ENCODE measurements at regions not wholly inside any gene's neighbourhood (a gene's known extent, or its start where the extent isn't known, plus 50 kb on each side); places are given as distances from the start of the nearest gene placed in this dataset.

DNA sequence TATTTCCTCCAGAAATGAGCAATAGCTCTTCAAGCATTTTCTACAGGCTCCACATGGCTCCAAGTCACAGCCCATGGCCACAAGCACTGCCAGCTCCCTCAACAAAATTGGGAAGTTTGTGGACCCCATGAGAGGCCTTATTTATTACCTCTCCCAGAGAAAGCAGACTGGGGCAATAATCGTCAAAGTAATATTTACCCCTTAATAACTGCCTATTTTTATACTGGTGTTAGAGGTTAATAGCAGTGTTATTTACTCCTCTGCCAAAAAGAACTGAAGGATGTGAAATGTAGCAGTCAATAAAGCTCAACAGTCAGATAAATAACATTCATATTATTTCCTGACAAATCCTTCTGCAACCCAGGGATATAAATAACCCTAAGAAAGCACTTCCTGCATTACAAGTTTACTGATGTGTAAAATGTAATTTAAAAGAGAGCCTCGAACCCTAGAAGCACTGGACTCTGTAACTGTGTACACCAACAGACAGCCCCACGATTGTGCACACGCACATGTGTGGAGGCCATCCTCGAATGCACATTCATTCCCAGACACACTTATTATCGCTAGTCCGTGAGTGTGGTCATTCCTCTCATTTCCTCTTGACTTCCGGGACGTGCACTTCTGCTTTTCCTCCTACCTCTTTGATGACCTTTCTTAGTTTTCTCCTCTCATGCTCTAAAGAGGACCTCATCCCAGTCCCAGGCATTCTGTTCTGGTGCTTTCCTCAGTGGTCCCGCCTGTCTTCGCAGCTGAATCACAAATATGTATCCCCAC, 157.4 kb downstream of the EVX1 start:
- intact Hi-C loops (cut with DNase I), result loop anchor here in 1 of 2 donors (5.0 kb wide), 1 partner anchor 1342 kb away; no protein-coding TSS in a partner anchor
- DNase-seq (ENCODE audit: low spot score), result no peak

DNA sequence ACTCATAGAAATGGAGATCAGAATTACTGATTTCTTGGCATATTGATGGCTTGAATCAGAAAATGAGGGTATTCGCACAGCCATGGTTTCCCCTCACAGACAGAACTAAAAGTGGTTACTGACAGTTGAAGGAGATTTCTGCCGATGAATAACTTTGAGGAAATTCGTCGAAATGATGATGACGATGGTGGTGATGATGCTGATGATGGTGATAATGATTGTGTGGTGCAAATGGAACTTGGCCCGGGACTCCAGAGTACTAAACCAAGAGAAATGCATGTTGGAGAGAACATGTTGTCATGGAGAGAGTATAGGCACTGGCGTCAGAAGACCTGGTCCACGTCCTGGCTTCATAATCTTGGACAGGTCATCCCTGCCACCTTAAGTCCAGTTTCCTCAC, 163.2 kb downstream of the EVX1 start:
- intact Hi-C loops (cut with DNase I), result loop anchor here in 1 of 2 donors (1.0 kb wide), 1 partner anchor 18 kb away; no protein-coding TSS in a partner anchor
- no peak for DNase-seq (ENCODE audit: low spot score)

DNA sequence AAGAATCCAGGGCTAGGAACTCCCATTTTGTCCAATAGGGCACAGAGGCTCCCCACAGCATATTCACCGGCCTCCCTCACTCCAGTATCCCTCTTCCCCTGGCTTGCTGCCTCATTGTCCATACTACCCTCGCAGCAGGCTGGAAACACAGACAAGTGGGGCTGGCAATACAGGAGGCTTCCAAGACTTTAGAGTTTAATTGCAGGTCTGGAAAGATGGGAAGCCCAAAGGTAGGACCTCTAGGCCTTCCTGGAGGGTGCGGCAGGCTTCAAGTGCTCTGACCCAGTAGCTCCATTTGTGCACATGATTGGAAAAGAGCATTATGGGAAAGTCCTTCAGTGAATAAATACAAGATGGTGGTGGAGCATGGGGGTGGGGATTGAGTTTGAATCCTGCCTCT, 166.7 kb downstream of the EVX1 start:
- DNase-seq (ENCODE audit: low spot score), result no peak
- intact Hi-C loops (cut with DNase I), result no loop called here

DNA sequence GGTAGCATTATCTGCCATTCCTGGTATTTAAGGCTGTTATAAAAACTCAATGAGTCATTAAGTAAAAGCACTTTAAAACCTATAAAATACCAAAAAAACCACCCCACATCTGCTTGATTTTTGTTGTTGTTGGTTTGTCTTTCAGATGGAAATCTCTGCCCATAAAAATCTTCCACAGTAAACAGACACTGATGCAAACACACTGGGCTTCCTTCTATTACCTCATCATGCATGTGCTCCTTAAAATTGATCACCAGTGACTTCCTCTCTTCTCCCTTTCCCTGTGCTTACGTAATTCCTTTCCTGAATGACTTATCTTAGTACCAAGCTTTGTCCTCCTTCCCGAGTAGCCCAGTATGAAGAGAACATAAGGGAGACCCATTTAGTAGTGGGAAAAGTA, 167.2 kb downstream of the EVX1 start:
- DNase-seq (ENCODE audit: low spot score), result no peak
- intact Hi-C loops (cut with DNase I), result no loop called here

DNA sequence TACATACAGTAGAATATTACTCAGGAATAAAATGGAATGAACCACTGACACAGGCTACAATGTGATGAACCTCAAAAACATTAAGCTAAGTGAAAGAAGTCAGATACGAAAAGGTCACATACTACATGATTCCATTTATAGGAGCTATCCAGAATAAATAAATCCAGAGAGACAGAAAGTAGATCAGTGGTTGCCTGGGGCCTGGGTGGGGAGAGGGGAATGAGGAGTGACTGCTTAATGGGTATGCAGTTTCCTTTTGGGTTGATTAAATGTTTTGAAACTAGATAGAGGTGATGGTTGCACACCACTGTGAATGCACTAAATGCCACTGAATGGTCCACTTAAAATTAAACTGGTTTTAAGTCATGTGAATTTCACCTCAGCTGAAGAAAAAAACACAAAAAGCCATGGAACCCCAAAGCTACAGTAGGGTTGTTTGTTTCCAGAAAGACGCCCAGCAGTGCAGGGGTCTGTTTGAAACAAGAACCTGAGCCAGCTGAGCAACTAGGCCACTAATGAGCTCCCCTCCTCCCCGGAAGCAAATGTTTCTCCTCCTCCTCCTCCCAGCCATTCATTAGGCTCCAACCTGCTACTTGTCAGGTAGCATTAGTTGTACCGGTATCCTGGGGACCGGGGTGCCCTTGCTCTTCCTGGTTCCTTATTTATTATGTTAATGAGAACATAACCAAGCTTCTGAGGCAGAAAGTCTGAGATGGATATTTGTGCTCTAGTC, 168.4 kb downstream of the EVX1 start:
- intact Hi-C loops (cut with DNase I), result no loop called here

DNA sequence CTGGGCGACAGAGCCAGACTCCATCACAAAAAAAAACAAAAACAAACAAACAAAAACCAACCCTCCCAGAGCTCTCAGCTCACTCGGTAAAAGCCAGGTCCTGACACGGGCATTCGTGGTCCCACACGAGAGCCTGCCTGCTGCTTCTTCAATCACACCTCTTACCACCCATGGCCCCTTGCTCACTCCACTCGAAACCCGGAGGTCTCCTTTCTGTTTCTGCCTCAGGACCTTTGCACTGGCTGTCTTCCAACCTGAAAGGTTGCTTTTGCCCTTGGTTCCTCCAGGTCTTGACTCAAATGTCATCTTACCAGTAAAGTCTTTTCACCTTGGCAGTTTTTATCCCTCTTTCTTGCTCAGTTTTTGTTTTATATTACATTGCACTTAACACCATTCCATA, 169.6 kb downstream of the EVX1 start:
- no peak for DNase-seq (ENCODE audit: low spot score)
- intact Hi-C loops (cut with DNase I), result no loop called here

More for the DNA sequence above, 168.4 kb downstream of the EVX1 start:
- DNase-seq (ENCODE audit: low spot score), result no peak

DNA sequence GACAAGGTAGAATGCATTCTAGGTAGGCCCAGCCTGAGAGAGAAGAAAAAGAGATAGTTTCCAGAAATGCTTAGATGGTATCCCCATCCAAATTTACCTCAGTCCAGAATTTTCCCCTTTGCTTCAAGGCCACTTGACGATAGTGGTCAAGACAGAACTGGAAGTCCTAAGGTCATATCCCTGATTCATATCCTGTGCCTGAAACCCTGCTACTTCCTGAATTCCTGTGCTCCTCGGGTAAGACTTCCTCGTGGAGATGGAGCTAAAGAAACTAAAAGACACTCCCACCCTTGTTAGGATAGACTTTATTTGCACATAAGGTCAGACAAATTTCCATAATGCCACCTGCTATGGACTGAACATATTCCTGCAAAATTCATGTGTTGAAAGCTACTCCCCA, 175.9 kb downstream of the EVX1 start:
- DNase-seq (ENCODE audit: low spot score), result no peak

DNA sequence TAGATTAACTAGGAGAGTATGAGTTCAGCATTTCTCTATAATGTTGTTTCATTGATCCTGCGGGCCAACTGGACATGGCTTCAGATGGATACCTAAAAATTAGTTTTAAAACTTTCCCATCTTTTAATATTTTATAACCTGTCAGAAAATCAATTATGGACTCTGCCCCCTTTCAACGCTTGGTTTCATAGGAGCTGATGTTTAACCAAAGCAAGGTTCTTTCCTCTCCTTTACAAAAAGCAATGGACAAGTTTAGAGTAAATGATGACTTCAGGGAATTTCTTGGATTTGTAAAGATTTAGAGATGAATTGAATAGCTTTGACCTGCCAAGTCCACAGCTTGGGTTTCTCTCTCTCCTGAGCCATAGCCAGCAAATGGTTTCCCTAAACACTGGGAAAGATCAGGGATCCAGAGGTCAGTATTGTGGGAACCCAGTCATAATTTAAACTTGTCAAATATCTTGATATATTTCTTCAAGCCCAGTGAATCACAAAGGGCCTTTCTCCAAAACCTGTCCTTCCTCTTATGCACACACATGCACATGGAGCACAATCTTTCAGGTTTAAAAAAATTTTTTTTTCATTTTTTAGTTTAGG, 177.1 kb downstream of the EVX1 start:
- no peak for DNase-seq (ENCODE audit: low spot score)
- intact Hi-C loops (cut with DNase I), result loop anchor here in 1 of 2 donors (2.0 kb wide), 1 partner anchor 31 kb away; no protein-coding TSS in a partner anchor

More for the DNA sequence above, 175.9 kb downstream of the EVX1 start:
- intact Hi-C loops (cut with DNase I), result loop anchor here in 1 of 2 donors (2.0 kb wide), 1 partner anchor 32 kb away; no protein-coding TSS in a partner anchor

- intact Hi-C loops (cut with DNase I), result no loop called here
- no peak for DNase-seq (ENCODE audit: low spot score)
Measured at GRCh38 chr7:27420702-27421101, 178.1 kb downstream of the EVX1 start.

DNA sequence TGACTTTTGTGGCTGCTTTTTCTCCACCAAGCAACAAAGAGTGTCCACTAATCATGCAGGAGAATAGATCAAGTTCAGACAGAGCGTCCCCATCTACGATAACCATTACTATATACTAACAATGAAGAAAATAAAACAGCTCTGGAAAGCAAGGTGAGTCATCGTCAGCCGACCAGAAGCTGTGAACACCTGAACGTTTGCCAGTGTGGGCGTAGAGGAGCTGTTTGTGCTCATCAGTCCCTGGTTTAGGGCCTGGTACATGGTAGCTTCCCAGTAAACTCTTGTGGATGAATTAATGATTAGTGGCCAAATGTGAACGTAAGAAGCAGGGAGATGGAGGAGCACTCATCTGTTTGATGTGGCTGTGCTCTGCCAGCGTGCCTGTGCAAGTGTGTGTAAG, 180.7 kb downstream of the EVX1 start:
- no peak for DNase-seq (ENCODE audit: low spot score)

DNA sequence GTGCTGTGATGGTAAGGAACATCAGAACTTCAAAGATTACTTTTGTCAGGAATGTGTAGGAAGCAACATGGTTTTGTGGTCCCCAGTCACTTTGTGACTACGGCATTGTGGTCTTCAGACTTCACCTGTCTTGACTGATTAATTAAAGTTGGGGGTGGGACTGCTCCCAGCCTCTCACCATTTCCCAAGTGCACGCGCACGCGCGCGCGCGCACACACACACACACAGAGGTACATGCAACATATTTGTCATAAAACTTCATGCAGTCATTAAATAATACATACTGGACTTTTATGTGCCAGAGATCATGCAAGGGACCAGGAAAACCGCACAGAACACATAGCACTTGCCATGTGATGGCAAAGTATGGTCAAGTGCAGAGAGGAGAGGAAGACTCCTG, 181.2 kb downstream of the EVX1 start:
- no peak for DNase-seq (ENCODE audit: low spot score)
- intact Hi-C loops (cut with DNase I), result loop anchor here in 1 of 2 donors (1.0 kb wide), 1 partner anchor 19 kb away; no protein-coding TSS in a partner anchor

More for the DNA sequence above, 180.7 kb downstream of the EVX1 start:
- intact Hi-C loops (cut with DNase I), result loop anchor here in 1 of 2 donors (1.0 kb wide), 1 partner anchor 18 kb away; no protein-coding TSS in a partner anchor

GRCh38 chr7:27424231-27424630, 181.6 kb downstream of the EVX1 start:
- intact Hi-C loops (cut with DNase I), result no loop called here

DNA sequence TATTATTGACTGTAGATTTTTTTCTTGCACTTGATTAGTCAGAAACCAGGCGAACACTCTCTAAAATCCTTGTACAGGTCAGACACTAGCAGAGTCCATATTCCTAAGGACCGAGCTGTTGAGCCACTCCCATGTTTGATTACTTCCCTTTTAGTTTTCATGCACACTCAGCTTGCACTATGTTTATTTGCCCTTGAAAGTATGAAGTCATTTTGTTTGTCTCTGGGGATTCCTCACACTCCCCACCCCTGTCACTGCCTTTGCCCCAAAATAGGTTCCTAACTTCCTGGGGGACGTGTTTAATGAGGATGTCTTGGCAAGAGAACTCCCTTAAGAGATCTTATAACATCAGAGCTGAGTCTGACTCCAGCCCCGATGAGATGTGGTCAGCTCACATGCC, 182.1 kb downstream of the EVX1 start:
- no peak for DNase-seq (ENCODE audit: low spot score)
- intact Hi-C loops (cut with DNase I), result no loop called here

More at GRCh38 chr7:27424231-27424630, 181.6 kb downstream of the EVX1 start:
- no peak for DNase-seq (ENCODE audit: low spot score)

- no peak for DNase-seq (ENCODE audit: low spot score)
- intact Hi-C loops (cut with DNase I), result no loop called here
Measured at GRCh38 chr7:27427416-27427815, 184.8 kb downstream of the EVX1 start.

- DNase-seq (ENCODE audit: low spot score), result no peak
- intact Hi-C loops (cut with DNase I), result no loop called here
Measured at GRCh38 chr7:27430105-27430504, 187.5 kb downstream of the EVX1 start.

DNA sequence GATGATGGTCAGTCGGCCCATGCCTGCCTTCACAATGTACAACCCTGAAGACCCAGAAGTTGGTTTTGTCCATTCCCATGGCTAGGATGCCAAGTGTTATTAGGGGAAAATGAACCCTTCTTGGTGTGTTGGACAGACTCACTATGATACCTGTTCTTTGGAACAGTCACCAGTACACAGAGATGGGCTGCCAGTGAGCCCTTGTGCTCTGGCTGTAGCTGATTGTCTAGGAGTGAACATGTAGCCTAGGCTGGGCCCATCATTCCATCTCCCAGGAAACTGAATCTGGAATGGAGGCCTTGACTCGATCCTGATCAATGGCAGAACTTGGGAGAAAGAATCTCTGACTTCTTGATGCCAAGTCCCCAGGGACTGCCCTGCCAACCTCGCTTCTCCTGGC, 188.9 kb downstream of the EVX1 start:
- DNase-seq (ENCODE audit: low spot score), result no peak
- intact Hi-C loops (cut with DNase I), result no loop called here

GRCh38 chr7:27433581-27433980, 191.0 kb downstream of the EVX1 start:
- DNase-seq (ENCODE audit: low spot score), result no peak
- intact Hi-C loops (cut with DNase I), result no loop called here

DNA sequence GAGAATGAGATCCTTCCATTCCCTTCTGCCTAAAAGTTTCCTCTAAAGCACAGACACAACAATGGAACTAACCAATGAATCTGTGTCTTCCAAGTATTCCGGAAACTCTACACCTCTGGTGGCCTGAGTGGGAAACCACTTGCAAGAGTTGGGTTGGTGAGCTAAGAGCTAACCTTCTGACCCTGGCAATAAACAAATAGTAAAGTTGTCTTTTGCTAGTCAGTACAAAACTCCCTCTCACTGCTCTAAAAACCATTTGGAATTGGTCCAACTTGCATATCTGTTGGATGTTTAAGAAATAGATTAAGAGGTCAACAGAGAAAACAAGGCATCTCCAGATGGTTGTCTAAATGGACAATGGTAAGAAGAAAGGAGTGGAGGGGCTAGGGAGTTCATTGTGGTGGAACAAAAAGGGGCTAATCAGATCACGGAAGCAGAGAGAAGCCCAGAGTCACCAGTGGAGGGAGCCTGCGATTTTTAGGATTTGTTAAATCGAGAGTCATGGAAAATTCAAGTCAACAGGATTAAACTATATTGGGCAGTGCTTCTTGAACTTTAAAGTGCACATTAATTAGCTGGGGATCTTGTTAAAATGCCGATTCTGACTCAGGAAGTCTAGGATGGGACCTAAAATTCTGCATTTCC, 192.3 kb downstream of the EVX1 start:
- no peak for DNase-seq (ENCODE audit: low spot score)
- intact Hi-C loops (cut with DNase I), result no loop called here

GRCh38 chr7:27435461-27435860, 192.9 kb downstream of the EVX1 start:
- intact Hi-C loops (cut with DNase I), result no loop called here
- no peak for DNase-seq (ENCODE audit: low spot score)

Data from posterior vena cava (tissue), 2 donors.